ENCODE measurements at regions not wholly inside any gene's neighbourhood (a gene's known extent, or its start where the extent isn't known, plus 50 kb on each side); places are given as distances from the start of the nearest gene placed in this dataset.
"Not testable (repeated sequence)": the region's sequence is repeated elsewhere in the genome, so short reads cannot be mapped to it uniquely, and the experiment has no call there.

DNA sequence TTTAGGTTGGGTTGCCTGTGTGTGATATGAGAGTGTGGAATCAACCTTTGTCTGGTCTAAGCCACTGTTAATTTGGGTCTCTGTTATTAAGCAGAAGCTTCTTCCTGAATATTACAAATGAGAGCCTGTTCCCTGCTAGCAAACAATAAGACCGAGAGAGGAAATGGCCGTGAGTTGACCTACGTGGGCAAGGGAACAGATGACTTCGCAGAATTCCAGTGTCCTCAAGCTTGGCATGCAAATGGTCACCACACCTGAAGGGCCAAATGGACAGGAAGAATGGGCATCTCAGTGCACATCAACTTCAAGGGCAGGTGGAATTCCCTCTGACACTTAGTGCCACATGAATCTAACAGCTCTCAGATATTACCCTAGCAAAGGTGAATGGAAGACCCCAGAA, 250.8 kb upstream of the FOXF1 start:
- Histone ChIP-seq H3K36me3 (no peaks in the 10 kb centered on the region), H3K4me1 (no peaks in the 10 kb centered on the region), H3K27ac (peak overlapping the region in 1 of 2 donors; percentile 26), H3K9me3 (no peaks in the 10 kb centered on the region), H3K27me3 (peaks cover 0 to 7% of the 10 kb centered on the region in 2 donors), H3K4me3 (no peak overlapping the region)
- intact Hi-C loops (cut with DNase I): no loop called here
- DNase-seq: no peak
- no peak for ATAC-seq
- no peak for TF ChIP-seq CTCF (IDR thresholded peaks at IDR 0.05)

DNA sequence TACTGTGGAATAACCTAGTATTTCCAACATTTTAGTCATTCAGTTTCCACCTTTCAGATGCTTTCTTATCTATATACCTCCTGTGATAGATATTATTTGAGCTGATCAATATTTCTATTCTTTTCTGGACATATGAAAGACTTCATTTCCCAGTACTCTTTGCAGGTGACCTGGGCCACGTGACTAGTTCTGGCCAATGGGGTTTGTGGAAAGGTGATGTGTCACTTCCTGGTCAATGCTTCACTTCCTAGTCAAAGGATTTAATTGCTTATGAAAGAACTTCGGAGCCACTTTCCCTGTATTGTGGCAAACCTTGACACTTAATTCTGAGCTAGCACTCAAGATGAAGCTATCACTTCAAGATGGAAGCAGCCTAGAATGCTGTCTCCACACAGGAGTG, 248.9 kb upstream of the FOXF1 start:
- Histone ChIP-seq H3K27ac (no peak overlapping the region), H3K27me3 (peaks cover 0 to 7% of the 10 kb centered on the region in 2 donors), H3K9me3 (no peaks in the 10 kb centered on the region), H3K36me3 (no peaks in the 10 kb centered on the region), H3K4me3 (no peak overlapping the region), H3K4me1 (no peaks in the 10 kb centered on the region)
- intact Hi-C loops (cut with DNase I): no loop called here
- no peak for ATAC-seq
- DNase-seq: no peak
- TF ChIP-seq CTCF (IDR thresholded peaks at IDR 0.05): no peak

- H3K27ac ChIP-seq; intact Hi-C loops (cut with DNase I); H3K4me1 ChIP-seq: not testable (repeated sequence)
Observed at GRCh38 chr16:86267657-86268056, 242.7 kb upstream of the FOXF1 start.

DNA sequence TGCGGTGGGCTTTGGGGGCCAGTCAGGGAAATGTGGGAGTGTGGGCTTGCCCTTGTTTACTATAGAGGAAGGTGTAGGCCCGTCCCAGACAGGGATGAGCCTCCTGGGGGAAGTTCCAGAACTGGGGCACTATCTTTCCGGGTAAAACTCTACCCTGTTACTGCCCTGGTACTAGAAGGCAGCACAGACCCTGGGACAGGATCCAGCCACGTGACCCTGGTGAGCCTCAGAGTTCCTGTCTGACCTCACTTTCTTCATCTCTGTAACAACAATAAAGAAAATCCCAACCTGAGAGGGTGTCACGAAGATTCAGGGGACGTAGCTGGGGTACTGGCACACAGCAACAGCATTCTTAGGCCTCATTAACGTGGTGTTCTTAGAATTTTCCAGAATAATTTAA, 239.6 kb upstream of the FOXF1 start:
- DNase-seq (no peak), ATAC-seq (no peak)
- H3K4me3 ChIP-seq: no peak overlapping the region
- no peaks in the 10 kb centered on the region for H3K36me3 ChIP-seq
- no peaks in the 10 kb centered on the region for H3K27me3 ChIP-seq
- peaks cover 0 to 5% of the 10 kb centered on the region in 2 donors for H3K4me1 ChIP-seq
- intact Hi-C loops (cut with DNase I): no loop called here
- TF ChIP-seq CTCF (IDR thresholded peaks at IDR 0.05): no peak
- no peak overlapping the region for H3K27ac ChIP-seq
- H3K9me3 ChIP-seq: no peaks in the 10 kb centered on the region

More at GRCh38 chr16:86267657-86268056, 242.7 kb upstream of the FOXF1 start:
- not testable (repeated sequence) for H3K36me3 ChIP-seq, ATAC-seq, H3K4me3 ChIP-seq, DNase-seq, H3K9me3 ChIP-seq, H3K27me3 ChIP-seq

DNA sequence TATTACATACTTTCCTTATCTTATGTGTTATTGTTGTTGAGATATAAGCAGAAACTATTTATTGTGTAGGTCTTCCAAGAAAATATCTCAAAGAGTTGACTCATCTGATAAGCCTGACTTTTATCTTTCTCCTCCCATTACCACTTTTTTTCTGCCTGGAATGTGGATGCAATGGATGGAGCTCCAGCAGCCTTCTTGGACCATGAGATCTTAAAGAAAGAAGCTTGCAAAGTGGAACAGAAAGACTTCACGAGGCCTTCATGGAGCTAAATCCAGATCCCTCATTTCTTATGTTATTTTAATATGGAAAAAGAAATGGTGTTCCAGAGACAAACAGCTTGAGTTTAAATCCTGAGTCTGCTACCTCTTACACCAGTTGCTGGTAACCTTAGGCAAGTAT, 237.6 kb upstream of the FOXF1 start:
- Histone ChIP-seq H3K36me3 (no peaks in the 10 kb centered on the region), H3K4me1 (peaks cover 0 to 5% of the 10 kb centered on the region in 2 donors), H3K9me3 (no peaks in the 10 kb centered on the region), H3K27ac (no peak overlapping the region), H3K27me3 (no peaks in the 10 kb centered on the region), H3K4me3 (no peak overlapping the region)
- no peak for ATAC-seq
- TF ChIP-seq CTCF (IDR thresholded peaks at IDR 0.05): no peak
- DNase-seq: no peak
- intact Hi-C loops (cut with DNase I): no loop called here

GRCh38 chr16:86277221-86277620, 233.1 kb upstream of the FOXF1 start:
- intact Hi-C loops (cut with DNase I): no loop called here
- Histone ChIP-seq H3K9me3 (no peaks in the 10 kb centered on the region), H3K27ac (no peak overlapping the region), H3K4me3 (no peak overlapping the region), H3K27me3 (no peaks in the 10 kb centered on the region), H3K36me3 (no peaks in the 10 kb centered on the region), H3K4me1 (no peaks in the 10 kb centered on the region)
- no peak for TF ChIP-seq CTCF (IDR thresholded peaks at IDR 0.05)
- ATAC-seq (no peak), DNase-seq (no peak)

DNA sequence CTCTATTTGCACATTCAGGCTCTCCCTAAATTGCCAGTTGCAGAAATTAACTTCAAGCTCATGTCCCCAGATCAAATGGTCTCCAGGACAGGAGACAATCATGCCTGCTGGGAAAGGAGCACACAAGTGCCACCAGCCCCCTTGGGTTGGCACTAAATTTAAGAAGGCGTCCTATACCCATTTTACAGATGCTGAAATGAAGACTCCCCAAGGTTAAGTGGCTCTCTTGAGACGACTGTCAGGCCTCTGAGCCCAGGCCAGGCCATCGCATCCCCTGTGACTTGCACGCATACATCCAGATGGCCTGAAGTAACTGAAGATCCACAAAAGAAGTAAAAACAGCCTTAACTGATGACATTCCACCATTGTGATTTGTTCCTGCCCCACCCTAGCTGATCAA, 232.5 kb upstream of the FOXF1 start:
- H3K27me3 ChIP-seq; intact Hi-C loops (cut with DNase I); H3K4me1 ChIP-seq; H3K27ac ChIP-seq; H3K4me3 ChIP-seq; H3K9me3 ChIP-seq; ATAC-seq; DNase-seq; H3K36me3 ChIP-seq: not testable (repeated sequence)
